HUDEP-2 (cell line): ENCODE measurements at regions not wholly inside any gene's neighbourhood (a gene's known extent, or its start where the extent isn't known, plus 50 kb on each side); places are given as distances from the start of the nearest gene placed in this dataset.

ENCODE experiments used
- DNase-seq, 76 experiments: peaks; one replicate each; lab custom pipeline; 2025; ENCODE audit not compliant: unreplicated experiment in 76 of 76; lab: John Stamatoyannopoulos, UW

DNA sequence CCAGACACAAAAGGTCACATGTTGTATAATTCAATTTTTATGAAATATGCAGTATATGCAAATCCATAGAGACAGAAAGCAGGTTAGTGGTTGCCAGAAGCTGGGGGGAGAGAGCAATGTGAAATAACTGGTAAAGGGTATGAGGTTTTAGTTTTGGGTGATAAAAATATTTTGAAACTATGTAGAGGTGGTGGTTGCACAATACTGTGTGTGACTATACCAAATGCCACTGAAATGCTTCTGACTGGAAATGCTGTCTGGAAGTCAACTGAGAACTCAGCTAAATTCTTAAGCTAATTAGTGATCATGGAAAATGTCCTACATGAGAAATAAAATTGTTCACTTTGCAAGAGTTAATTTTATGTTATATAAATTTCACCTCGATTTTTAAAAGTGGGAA lies 65.3 kb upstream of the RXFP2 start:
- no peak for DNase-seq

DNA sequence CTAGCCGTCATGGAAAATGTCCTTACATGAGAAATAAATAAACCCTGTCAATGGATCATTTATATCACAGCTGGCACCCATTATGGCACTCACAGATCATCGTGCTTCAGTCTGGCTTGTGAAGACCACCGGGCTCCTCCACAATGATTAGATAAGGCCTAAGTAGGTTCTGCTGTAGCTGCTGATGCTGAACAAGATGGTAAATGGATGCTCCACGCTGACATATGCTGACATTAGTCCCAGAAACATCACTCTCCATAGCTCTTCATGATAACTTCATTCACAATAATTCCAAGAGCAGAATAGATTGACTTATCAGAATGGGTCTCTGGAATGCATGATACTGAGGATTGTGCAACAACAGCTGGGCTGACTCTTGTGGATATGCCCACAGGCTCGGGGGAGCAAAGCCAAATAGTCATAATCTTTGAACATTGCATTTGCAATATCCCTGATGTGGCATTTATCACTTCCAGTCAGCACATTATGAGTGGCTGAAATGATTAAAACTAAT lies 63.8 kb upstream of the RXFP2 start:
- DNase-seq: no peak

DNA sequence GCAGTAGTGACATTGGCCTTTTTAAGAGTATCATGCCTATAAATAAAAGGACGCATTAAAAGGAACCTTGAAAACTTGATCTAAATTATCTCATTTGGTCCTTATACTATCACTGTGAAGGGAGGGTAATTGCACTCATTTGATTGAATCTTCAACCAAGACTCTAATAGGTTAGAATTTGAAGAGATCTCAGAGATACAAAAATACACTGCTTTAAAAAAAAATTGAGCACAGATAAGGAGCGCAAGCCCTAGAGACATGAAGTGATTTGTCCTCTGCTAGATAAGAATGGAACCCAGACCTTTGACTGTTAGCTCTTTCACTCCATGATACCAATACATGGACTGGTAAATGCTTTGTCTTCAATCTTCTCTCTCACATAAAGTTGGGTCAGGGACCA lies 58.2 kb upstream of the RXFP2 start:
- DNase-seq: no peak

DNA sequence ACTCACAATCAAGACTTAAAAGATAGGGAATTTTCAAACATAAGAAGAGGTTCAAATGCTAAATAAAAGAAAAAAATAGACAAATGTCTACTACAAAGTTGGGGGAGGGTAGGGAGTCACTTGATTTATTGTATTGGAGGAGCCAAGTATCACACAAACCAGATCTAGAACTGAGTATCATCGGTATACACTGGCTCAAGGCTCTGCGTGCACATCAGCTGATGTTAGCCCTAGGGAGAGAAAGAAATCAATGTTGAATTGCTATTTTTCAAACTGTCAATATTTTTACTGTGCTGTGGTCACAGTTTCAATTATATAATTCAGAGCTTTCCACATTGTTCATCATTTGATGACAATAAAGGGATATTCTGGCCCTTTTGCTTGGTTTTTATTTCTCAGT lies 54.9 kb upstream of the RXFP2 start:
- no peak for DNase-seq

DNA sequence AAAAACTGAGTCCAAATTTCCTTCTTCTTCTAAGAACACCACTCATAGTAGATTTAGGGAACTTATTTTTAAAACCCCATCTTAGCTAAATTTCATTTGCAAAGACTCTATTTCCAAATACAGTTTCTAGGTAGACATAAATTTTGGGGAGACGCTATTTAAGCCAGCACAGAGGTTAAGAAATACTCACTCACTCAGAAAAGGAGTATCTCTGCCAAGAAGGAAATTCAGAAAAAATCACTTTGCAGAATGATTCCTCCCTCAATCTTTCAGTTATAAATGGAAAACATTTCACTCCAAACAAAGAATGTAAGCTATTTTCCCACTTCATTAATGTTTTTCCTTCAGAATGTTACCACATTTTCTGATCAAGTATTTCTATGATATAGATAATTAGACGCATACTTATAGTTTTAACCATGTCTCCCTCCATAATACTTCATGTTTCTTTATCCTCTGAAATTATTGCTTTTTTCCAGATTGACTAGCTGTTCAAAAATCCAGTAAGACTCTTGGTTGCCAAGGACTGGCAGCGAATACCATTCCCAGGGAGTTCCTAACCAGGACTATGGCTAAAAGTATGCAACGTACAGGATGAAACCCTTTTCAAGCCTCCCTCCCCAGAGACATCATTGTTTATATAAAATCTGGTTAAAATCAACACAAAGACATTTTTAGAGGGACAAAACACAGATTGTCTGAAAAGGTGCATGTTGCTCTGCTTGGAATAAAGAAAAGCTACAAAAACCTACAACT lies 52.5 kb upstream of the RXFP2 start:
- DNase-seq: no peak
